ENCODE measurements at regions not wholly inside any gene's neighbourhood (a gene's known extent, or its start where the extent isn't known, plus 50 kb on each side); places are given as distances from the start of the nearest gene placed in this dataset.

DNA sequence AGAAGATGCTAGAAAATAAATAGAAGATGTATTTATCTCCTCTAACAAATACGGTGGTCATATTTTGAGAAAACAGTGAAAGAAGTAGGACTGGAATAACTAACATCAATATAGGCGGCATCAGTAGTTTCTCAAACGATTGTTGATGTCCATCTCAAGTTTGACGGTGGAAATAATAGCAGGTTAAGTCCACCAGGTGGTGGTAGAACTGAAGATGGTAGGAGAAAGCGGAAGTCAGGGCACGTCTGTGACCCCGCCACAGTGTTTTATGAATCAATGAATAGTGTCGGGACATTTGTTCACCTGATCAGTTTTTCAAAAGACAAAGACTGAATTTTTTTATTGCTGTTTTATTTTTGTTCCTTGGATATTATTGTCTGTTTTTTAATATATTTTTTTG is 706.4 kb upstream of the SLC10A2 start:
- no peak for DNase-seq

DNA sequence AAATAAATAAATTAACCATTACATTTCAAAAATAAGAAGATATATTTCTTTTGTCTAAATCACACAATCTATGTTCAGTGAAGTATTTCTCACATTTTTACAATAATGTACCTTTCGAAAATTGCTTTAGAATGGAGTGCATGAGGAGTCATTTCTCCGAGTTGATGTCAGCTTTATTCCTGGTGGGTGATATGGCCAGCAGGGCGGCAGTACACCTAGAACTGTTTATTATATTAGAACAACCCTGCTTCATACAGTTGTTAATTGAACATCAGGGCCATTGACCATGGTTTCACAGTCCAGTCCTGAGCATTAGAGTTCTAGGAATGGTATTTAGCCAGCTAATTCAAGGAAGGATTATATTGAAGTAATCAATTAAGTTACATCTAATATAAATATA is 696.3 kb upstream of the SLC10A2 start:
- DNase-seq, result no peak

DNA sequence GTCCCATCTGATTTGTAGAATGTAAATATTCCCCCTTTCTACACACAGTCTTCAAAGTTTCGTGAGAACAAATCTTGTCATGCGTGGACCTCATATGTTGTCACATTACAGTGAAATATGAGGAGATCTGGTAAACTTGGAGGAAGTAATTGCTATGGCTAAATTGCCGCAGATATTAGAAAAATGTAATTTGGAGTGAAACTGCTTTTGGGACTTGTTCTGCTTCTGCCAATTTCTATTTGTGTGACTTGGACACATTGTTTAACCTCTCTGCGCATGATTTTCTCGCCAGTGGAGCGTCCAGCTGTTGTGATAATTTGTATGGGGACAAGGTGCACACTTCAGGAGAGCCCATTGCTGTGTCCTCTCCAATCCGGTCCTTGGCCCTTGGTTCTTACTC is 693.1 kb upstream of the SLC10A2 start:
- no peak for DNase-seq

DNA sequence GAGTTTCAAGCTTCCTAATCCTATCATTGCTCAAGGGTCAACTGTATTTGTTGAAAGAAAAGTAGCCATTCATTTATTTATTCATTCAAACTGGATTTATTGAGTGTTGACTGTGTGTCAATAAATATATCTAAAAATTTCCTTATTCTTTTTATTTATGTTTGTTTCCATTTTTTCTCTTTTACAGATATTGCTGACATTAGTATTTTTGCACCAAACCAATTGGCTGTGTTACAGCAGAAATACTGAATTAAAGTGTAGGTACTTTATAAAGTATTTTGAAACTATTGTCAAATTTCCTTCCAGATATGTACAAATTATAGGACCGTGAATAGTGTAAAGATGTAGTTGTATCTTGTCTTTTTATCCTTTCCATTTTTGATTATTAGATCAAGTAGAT is 692.0 kb upstream of the SLC10A2 start:
- no peak for DNase-seq

DNA sequence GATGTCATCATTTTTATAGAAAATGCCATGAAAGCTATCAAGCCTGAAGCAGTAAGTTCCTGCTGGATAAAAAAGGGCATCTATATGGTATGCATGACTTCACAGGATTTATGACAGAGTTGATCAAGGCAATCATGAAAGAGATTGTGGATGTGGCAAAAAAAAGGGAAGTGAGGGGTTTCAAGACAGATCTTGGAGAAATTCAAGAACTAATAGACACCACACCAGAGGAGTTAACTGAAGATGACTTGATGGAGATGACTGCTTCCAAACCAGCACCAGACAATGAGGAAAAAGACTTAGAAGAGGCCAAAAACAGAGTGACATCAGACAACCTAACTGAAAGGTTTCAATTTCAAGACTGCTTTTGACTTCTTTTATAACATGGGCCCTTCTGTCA is 691.1 kb upstream of the SLC10A2 start:
- DNase-seq, result no peak

DNA sequence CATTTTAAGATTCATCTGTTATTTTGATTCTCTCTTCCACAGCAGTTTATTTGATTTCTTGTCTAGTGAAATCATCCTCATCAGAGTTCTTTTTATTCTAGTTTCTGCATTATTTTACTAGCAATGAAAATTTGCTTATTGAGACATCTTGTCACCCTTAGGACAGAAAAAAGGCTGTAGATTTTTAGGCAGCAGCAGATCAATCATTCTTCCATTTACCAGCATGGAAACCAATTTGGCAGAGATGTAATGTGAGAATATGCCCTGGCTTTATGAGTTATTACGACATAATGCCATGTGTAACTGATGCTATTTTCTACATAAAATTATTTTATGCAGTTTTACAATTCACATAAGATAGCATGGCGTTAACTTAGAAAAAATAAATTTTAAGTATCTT is 688.6 kb upstream of the SLC10A2 start:
- DNase-seq, result no peak

DNA sequence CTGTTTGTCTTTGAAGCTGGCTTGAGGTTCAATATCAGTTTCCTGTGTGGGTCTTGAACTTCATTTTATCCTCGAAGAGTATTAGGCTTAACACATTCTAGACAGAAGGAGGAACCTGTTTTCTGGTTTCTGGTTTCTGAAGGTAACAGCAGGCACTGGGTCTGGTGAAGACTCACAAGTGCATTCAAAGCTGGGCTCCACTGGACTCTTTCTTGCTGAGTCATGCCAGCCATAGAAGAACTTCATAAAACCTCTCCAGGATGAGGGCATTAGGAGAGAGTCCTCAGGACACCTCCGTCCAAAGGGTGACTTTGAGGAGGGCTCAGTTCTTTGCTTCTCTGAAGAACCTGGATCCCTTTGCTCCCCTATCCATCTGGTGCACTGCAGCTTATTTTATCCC is 668.6 kb upstream of the SLC10A2 start:
- no peak for DNase-seq

DNA sequence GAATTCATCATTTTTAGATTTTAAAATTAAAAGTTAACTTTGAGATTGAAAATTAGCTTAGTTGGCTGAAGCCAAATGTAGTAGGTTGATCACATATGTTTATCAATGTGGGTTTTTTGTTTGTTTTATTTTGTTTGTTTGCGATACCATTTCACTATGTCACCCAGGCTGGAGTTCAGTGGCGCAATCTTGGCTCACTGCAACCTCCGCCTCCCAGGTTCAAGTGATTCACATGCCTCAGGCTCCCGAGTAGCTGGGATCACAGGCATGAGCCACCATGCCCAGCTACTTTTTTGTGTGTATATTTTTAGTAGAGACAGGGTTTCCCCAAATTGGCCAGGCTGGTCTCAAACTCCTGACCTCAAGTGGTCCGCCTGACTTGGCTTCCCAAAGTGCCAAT is 665.7 kb upstream of the SLC10A2 start:
- no peak for DNase-seq

DNA sequence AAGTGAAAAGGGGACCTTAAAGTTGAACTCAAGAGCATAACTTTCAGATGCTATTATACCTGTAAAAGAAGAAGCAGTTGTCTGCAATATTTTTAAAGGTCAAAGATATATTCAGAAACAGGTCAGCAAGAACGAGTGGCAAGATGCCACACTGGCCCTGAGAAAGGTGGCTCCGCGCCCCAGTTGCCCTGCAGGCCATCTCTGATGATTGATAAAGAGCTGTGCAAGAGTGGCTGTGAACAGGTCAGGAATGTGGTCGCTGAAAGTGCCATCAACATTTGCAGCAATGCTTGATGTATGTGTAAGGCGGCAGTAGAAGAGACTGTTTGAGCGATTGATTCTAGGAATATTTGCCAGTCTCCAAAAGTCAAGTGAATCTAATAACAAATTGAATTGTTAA is 664.2 kb upstream of the SLC10A2 start:
- no peak for DNase-seq

DNA sequence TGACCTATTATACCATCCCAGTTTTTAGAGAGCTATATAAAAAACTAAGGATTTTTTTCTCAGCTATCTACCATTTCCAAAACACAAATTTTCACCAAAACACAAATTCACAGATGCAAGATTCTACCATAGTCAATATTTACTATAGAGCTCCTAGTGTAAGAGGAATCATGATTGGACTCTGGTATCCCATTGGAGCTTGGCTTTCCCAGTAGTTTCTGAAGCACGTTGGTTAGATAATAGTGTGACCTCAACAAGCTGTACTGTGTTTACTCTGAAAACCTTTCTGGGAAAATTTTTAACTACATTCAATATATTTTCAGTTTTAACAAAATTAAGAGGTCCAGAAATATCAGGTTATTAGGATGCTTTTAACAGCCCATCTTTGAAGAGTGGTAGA is 660.6 kb upstream of the SLC10A2 start:
- no peak for DNase-seq

DNA sequence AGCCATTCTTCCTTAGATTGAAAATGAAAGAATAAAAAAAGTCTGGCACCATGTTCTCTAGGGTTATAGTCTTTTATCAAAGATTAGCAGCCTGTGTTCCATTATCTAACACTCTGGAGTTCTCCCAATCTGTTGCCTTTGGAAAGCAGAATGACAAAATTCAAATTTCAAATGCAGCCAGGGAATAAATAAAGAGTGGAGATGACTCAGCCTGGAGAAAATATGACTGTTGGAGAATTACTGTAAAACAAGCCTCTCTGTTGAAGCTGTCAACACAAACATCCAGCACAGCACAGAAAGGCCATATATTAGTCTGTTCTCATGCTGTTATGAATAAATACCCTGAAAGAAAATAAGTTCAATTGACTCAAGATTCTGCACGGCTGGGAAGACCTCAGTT is 650.5 kb upstream of the SLC10A2 start:
- no peak for DNase-seq

DNA sequence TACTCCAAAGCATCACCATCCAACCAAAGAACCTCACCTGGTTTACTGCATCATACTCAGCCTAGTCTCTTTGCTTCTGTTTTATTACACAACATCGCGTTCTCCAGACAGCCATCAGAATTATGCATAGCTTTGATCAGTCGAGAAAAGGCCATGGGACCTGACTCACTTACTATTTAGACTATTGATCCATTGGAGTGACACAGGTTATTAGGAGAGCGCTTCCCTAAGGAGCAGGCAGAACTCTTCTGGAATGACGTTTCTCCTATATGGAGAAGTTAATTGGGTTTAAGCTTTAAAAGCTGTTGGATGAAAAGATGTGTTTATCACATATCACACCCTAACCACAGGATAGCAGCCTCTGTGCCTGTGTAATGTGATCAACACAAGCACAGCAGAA is 649.1 kb upstream of the SLC10A2 start:
- DNase-seq, result no peak

DNA sequence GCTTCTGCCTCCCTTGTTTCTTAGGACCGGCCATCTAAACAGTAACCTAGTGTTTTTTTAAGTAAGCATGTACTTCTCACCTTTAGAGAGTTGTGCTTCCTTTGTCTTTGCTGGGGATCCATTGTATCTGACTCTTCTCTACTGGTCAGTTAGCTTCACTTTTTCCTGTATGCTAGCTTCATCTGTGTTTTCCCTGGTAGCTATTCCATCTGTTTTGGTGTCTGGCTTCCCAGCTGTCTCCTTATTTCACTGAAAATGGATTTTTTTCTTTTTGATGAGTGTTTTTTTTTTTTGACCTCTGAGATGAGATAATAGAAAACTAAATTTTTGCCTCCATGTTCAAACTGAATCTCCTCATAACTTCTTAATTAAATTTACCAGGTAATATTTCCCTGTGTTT is 637.0 kb upstream of the SLC10A2 start:
- no peak for DNase-seq

DNA sequence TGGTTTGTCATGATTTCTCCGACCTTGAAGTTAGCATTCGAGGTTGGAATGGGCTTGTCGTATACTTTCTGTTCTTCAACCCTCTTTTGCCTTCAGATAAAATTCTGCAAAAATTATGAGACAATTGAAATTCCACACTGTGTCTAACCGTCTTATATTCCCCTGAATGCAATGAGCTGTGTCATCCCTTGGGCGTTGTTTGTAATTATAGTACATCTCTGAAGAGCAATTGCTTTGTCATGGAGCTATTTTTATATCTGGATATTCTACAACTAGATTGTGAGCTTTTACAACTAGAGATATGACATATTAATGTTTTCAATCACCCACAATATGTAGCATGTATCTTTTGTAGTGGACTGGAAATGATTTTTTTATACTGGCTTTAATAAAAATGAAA is 631.8 kb upstream of the SLC10A2 start:
- DNase-seq, result no peak

DNA sequence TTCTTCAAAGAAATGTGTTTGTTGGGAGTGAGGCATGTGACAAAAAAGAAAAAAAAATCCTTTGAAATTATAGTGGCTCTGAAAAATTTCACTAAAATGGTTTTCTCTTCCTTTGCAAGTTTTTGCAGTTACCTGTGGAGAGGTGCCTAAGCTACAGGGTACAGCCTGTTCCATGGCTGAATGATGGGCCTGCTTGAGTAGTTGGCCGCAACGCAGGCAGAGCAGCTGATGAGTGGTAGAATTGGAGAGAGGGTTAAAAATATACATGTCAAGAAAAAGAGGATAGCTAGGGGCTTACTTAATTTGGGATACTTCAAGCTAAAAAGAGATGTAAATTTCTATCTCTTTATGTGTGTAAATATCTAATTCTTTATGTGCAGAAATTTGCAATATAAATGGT is 629.1 kb upstream of the SLC10A2 start:
- DNase-seq, result no peak

DNA sequence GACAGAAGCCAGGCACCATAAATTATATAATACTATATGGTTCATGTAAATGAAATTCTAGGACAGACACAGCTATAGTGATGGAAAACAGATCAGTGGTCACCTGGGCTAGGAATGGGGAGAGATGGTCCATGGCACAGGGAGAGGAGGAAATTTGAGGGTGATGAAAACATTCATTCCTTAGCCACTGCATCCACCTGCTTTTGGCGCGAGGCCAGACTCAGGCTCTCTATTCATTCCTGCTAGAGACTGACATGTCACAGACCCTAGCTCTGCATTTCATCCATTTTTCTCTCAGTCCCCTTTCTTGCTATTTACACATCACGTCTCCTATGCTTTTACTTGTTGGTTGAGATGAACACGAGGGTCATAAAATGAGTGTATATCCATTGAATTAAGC is 628.3 kb upstream of the SLC10A2 start:
- no peak for DNase-seq

DNA sequence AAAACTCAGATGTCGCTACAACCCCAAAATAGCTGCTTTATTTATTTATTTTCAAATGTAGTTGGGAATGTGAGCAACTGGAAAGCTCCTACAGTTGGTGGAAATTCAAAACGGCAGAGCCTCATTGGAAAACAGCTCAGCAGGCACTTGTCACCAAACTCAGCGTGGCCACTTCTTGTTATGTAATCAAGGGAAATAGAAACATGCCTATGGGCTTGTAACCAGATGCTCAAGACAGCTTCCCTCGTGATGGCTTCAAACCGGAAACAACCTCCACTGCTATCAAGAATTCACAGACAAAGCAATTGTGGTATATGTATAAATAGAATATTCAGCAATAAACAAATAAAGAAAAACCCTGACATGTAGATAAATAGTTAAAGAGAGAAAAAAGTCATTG is 627.8 kb upstream of the SLC10A2 start:
- DNase-seq, result no peak

DNA sequence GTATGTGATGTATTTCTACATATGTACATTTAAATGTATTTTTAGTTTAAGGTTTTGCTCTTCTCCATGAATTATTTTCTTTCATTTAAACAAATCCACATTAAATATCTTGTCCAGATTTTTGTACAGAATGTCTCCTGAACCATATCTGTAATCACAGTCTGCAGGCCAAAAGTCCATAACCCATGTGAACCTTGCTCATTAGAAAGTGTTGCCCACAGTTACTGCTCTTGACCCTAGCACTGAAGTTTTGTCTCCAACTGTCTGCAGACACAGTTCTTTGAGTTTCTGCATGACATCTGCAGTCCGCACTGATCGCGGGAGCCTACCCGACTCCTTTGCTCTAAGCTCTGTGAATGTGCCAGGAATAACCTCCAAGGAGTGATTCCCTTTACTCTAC is 626.2 kb upstream of the SLC10A2 start:
- DNase-seq, result no peak

DNA sequence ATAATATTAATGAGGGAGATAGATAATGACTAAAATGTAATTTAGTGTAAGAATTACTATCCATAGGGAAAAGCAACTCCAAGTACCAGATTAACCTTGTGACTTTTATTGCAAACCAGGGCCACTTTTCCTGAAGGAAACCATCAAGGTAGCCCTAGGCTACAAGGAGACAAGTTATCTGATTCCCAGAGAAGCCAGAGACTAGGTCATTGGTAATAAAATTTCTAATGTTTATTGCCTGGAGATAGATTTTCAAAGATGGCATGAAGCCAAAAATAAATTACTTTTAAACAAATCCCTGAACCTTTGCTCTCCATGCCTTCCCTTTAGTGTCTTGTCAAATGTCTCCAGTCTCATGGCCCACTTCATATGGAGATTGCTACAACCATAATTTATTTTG is 610.1 kb upstream of the SLC10A2 start:
- no peak for DNase-seq

DNA sequence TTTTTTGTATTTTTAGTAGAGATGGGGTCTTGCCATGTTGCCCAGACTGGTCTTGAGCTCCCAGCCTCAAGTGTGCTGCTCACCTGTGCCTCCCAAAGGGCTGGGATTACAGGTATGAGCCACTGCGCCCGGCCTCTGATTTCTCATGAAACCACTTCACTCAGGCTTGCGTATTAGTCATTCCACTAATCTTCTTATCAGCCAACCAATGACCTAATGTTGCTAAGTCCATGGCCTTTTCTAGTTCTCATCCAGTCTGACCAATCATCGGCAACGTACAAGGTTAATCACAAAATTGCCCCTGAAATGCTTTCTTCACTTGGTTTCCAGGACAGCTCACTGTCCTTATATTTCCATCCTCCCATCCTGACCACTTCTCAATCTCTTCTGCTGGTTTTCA is 605.3 kb upstream of the SLC10A2 start:
- DNase-seq, result no peak

DNA sequence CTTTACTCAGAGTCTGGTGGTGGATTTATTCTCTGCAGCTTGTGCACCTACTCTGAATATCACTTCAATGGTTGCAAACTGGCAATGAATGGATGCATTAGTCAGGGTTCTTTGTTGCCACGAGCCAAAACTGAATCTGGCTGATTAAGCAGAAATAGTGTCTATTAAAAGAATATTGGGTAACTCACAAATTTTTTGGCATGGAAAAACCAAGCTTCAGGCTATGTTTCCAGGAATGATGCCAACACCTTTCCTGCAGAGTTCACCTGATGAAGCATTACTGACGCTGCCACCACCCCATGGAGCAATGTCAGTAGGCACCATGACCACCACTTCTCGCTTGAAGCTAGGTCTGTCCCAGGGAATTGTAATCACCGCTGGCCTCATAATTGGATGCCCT is 597.8 kb upstream of the SLC10A2 start:
- no peak for DNase-seq

DNA sequence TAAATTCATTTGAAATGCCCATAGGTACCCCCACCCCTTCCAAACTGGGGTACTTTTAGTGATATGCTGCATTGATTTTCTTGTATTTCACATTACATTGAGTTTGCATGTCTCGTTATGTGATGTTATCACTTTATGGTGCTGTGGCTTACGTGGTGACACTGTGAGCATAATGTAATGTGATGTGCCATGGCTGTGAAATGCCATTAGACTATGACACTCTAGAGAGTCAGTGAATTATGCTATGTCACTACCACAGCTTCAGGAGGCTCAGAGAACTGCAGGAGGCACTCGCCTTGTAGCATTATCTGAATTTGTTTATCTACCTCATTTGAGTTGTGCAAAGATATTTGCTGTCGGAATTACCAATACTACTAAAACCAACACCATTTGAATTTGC is 590.1 kb upstream of the SLC10A2 start:
- DNase-seq, result no peak

DNA sequence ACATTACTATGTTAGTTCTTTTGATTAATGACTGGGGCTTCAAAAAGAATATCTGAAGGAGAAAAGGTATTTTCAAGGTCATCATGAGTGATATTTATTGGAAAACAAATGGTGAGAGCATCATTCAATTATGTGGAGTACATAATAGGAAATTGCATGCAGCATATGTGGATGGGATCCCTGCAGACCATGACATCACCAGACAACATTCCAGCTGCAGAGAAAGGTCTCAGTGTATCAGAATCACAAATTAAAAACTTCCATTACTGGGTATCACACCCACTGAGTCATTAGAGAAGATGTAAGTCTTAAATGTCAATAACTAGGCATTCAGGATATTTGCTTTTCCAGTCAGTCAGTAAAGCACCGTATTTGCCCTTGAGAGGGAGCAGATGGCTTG is 574.4 kb upstream of the SLC10A2 start:
- DNase-seq, result no peak

DNA sequence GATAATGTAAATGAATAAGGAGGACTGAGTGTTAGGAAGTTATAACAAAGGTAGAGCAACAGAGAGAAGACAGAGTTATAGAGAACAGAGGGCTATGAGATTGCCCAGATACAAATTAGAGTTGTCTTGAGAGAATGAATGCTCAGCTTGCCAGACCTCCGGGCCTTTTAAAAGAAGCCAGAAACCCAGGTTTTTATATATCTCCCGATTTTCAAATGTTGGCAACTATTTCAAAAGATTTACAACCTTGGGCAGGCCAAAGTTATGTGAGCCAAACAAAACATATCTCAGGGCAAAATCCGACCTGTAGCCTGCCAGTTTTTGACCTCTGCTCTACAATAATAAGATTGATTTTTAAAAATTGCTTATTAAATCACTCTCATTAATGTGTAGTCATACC is 573.1 kb upstream of the SLC10A2 start:
- no peak for DNase-seq

DNA sequence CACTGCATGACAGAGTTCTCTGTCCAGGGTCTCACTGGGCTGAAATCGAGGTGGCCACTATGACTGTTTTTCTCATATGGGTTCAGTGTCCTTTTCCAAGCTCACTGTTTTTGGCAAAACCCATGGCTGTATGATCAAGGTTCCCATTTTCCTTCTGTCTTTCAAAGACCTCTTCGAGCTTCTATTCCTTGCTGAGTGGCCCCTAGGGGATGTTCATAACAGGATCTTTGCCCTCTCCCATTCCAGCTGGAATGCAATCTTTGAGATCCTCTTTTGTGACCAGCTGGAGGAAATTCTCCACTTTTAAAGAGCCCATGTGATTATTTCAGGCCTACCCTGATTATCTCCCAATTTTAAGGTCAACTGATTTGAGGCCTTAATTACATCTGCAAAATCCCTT is 572.5 kb upstream of the SLC10A2 start:
- DNase-seq, result no peak

DNA sequence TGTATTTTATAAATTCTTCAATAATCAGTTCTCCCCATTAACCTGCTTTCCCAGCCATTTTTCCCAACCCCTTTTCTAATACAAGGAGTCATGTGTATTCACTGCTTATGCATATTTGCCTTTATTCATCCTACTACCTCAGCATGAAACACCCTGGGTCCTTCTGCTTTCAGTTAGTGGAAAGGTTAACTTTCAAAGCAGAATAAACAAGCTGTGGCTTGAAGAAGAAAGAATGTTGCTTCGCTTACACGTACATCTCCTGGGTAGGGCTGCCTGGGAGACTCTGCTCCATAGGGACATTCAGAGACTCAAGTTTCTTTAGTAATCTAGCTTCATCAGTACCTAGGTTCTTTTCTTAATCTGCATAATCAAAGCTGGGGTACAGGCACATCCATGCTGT is 567.8 kb upstream of the SLC10A2 start:
- no peak for DNase-seq

DNA sequence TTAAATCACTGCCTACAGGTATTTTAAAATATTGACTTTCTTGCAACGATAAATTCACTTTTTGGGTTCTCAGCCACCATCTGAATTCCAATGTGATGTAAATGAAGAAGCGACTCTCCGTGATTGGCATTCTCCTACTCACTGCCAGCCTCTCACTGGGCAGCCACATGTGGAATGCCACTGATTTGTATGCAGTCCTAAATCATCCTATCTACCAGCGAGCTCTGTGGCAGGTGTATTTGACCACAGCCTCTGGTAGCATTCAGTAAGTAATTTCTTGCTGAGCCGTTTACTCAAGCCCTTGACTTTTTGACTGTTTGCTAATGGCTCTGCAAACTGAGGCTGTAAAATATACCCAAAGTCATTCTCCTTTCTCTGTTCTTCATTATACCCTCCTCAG is 559.0 kb upstream of the SLC10A2 start:
- DNase-seq, result no peak

Measured in activated naive CD4-positive, alpha-beta T cell treated with Interleukin-2 at 50 U/mL for 16 hours (primary cell).